Right lobe of liver (tissue), 6 donors: ENCODE measurements at regions not wholly inside any gene's neighbourhood (a gene's known extent, or its start where the extent isn't known, plus 50 kb on each side); places are given as distances from the start of the nearest gene placed in this dataset.
"Not testable (repeated sequence)": the region's sequence is repeated elsewhere in the genome, so short reads cannot be mapped to it uniquely, and the experiment has no call there.

ENCODE experiments used
- ATAC-seq, 4 donors: fragments of 200-7000 bp; cut with Tn5 transposase; one replicate each; pipeline ENCODE4 v1.9.1; 2020; ENCODE audit warnings: mild to moderate bottlenecking in 4 of 4, moderate library complexity in 4 of 4
- DNase-seq, 3 donors: peaks; one replicate each; pipeline ENCODE4 v3.0.0-alpha.2; 2020
- H3K27ac ChIP-seq, 3 donors: fragments of 200-600 bp; one replicate each; pipeline ENCODE4 v1.8.0; 2022
- H3K27me3 ChIP-seq, 2 donors: fragments of 200-600 bp; one replicate each; pipeline ENCODE4 v1.8.0; 2022
- H3K36me3 ChIP-seq, 4 donors: fragments of 200-600 bp; sonication (generic) in 1 of 4; one replicate each; pipeline versions ENCODE4 v1.5.1 to v1.8.0; 2017 to 2022; ENCODE audit warnings: control low read depth in 1 of 4
- H3K4me1 ChIP-seq, 4 donors: fragments of 200-600 bp; sonication (generic) in 1 of 4; one replicate each; pipeline versions ENCODE4 v1.5.1 to v1.8.0; 2017 to 2022; ENCODE audit warnings: control low read depth in 1 of 4
- H3K4me3 ChIP-seq, 3 donors: fragments of 200-600 bp; one replicate each; pipeline ENCODE4 v1.8.0; 2022
- H3K9me3 ChIP-seq, 4 donors: fragments of 200-600 bp; sonication (generic) in 1 of 4; one replicate each; pipeline versions ENCODE4 v1.5.1 to v1.8.0; 2017 to 2022; ENCODE audit warnings: control low read depth in 1 of 4
- POLR2A ChIP-seq: fragments of 450-650 bp; IDR thresholded peaks from one replicate; pipeline ENCODE4 v1.6.1; 2017; ENCODE audit warnings: antibody characterized with exemption, mild to moderate bottlenecking
- WGBS: methylation state at CpG from one replicate; pipeline ENCODE4 v1.1.6; 2018; ENCODE audit warnings: low coverage, low lambda C conversion rate; ENCODE audit not compliant: insufficient coverage; ENCODE audit errors: missing lambda C conversion rate; 5-methylcytosine and 5-hydroxymethylcytosine counted together
- intact Hi-C, 2 donors: fragments of 100-400 bp; cut with DNase I; formaldehyde crosslinking; loops; one replicate each; pipeline versions ENCODE4 v1.11.2 to v1.14.1; 2022
- TF ChIP-seq, protein P1 (sequence below), 4 donors: fragments of 200-600 bp in 3 of 4; fragments of 450-650 bp in 1 of 4; IDR thresholded peaks; one replicate each; pipeline versions ENCODE4 v1.5.1 to v1.8.0; 2016 to 2022; ENCODE audit warnings: antibody characterized with exemption in 4 of 4, mild to moderate bottlenecking in 2 of 4
- donor health status: DM: no; HTN: yes; CAD: no.
- donor health status: DM: no; HTN: no; CAD: no.
- donor health status: DM: no; HTN: no; CAD: no.
- donor health status: DM: no; HTN: yes; CAD: no.
- donor health status: DM: no; HTN: yes; CAD: no.

DNA sequence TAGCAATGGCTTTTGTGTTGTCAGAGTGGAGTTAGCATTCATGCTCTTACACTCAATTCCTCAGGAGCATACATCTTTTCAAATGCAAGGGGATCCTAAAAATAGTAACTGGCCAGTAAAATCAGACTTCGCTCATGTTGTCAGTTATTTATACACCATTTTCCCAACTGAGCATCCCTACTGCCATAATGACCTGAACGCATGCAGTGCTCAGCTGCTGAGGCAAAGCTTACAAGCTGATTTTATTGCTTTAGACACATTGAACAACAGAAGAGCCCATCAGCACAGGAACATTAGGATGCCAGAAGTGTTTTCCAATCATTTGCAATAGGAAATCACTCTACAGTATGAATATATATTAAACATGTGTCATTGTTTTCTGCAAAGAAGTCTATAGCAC lies 689.7 kb upstream of the BCHE start:
- no peaks in the 10 kb centered on the region for H3K9me3 ChIP-seq
- H3K4me3 ChIP-seq: no peak overlapping the region
- no peak for DNase-seq
- TF ChIP-seq, protein P1, sequence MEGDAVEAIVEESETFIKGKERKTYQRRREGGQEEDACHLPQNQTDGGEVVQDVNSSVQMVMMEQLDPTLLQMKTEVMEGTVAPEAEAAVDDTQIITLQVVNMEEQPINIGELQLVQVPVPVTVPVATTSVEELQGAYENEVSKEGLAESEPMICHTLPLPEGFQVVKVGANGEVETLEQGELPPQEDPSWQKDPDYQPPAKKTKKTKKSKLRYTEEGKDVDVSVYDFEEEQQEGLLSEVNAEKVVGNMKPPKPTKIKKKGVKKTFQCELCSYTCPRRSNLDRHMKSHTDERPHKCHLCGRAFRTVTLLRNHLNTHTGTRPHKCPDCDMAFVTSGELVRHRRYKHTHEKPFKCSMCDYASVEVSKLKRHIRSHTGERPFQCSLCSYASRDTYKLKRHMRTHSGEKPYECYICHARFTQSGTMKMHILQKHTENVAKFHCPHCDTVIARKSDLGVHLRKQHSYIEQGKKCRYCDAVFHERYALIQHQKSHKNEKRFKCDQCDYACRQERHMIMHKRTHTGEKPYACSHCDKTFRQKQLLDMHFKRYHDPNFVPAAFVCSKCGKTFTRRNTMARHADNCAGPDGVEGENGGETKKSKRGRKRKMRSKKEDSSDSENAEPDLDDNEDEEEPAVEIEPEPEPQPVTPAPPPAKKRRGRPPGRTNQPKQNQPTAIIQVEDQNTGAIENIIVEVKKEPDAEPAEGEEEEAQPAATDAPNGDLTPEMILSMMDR (IDR thresholded peaks at IDR 0.05): no peak
- TF ChIP-seq POLR2A: no peak
- H3K27ac ChIP-seq: no peak overlapping the region
- intact Hi-C loops: no loop called here
- WGBS: 76% methylated on average over 2 of the region's 2 CpGs
- ATAC-seq: no peak
- no peaks in the 10 kb centered on the region for H3K36me3 ChIP-seq
- H3K4me1 ChIP-seq: no peaks in the 10 kb centered on the region
- no peaks in the 10 kb centered on the region for H3K27me3 ChIP-seq

DNA sequence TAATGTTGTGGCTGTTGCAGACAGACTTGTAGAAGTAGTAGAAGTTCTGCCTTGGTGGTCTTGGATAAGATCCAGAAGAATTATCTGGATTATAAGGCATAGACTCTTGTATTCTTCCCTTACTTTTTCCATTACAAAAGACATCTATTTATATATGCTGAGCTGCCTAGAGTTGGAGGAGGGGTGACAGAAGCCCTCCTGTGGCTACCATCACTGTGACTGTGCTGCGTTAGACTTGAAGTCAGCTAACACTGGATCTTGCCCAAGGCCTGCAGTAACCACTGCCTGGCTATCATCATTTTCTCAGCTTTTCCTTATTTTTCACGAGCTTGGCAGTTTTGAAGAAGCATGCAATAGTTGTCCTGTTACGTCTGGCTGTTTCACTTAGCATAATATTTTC lies 684.8 kb upstream of the BCHE start:
- intact Hi-C loops: no loop called here
- WGBS: 47% methylated on average over 3 of the region's 3 CpGs

DNA sequence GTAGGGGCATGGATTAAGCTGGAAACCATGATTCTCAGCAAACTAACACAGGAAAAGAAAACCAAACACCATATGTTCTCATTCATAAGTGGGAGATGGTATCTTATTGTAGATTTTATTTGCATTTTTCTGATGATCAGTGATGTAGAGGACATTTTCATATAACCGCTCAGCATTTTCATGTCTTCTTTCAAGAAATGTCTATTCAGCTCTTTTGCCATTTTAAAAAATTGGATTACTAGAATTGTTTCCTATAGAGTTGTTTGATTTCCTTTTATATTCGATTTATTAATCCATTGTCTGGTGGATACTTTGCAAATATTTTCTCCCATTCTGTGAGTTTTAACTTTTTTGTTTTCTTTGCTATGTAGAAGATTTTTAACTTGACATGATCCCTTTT lies 682.2 kb upstream of the BCHE start:
- Histone ChIP-seq H3K36me3 (no peaks in the 10 kb centered on the region), H3K27ac (no peak overlapping the region), H3K27me3 (no peaks in the 10 kb centered on the region), H3K4me1 (no peaks in the 10 kb centered on the region), H3K4me3 (no peak overlapping the region), H3K9me3 (no peaks in the 10 kb centered on the region)
- intact Hi-C loops: no loop called here
- WGBS: 88% methylated on average over 2 of the region's 2 CpGs
- ATAC-seq (no peak), DNase-seq (no peak)
- no peak for TF ChIP-seq POLR2A
- TF ChIP-seq, protein P1 (IDR thresholded peaks at IDR 0.05): no peak

More for the DNA sequence above, 684.8 kb upstream of the BCHE start:
- no peaks in the 10 kb centered on the region for H3K9me3 ChIP-seq
- no peak for DNase-seq
- no peaks in the 10 kb centered on the region for H3K4me1 ChIP-seq
- H3K4me3 ChIP-seq: no peak overlapping the region
- no peaks in the 10 kb centered on the region for H3K36me3 ChIP-seq
- no peak for TF ChIP-seq POLR2A
- TF ChIP-seq, protein P1 (IDR thresholded peaks at IDR 0.05): no peak
- ATAC-seq: no peak
- H3K27me3 ChIP-seq: no peaks in the 10 kb centered on the region
- H3K27ac ChIP-seq: no peak overlapping the region

DNA sequence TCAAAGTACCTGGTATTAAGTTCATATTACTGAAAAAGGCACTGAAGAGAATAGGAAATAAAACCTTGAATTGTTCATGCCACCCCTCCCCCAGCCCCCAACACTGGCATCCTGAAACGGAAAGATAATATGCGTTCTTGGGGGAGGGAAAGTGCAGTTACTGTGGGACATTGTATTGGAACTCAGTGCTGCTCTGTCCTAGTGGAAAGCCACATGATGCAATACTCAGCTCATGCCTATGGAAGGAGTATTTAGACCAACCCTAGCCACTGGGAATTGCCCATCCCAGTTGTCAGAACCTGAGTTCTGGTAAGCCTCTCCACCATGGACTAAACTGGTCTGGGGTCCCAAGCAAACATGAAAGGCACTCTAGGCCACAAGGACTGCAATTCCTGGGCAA lies 680.8 kb upstream of the BCHE start:
- 86% methylated on average over 2 of the region's 2 CpGs for WGBS
- intact Hi-C loops: no loop called here
- Histone ChIP-seq H3K4me1 (no peaks in the 10 kb centered on the region), H3K9me3 (no peaks in the 10 kb centered on the region), H3K27ac (no peak overlapping the region), H3K36me3 (no peaks in the 10 kb centered on the region), H3K4me3 (no peak overlapping the region), H3K27me3 (no peaks in the 10 kb centered on the region)
- DNase-seq: no peak
- TF ChIP-seq, protein P1 (IDR thresholded peaks at IDR 0.05): no peak
- TF ChIP-seq POLR2A: no peak
- ATAC-seq: no peak

DNA sequence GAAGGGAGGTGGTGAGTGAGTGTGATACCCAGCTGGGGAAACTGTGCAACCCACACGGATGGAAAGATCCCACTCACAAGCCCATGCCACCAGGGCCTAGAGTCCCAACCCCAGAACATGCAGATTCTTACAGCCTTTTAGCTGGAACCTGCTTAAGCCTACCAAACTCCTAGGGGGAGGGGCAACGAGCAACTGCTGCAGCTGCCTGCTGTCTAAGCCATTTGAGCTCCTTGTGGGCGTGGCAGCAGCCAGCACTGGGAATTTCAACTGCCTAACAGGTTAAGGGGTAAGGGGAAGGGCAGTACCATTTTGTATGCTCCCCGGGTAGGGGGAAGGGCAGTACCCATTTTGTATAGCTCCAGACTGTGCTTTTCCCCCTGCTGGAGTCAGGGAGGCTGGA lies 673.2 kb upstream of the BCHE start:
- ATAC-seq: no peak
- H3K4me1 ChIP-seq: no peaks in the 10 kb centered on the region
- H3K27me3 ChIP-seq: no peaks in the 10 kb centered on the region
- no peak overlapping the region for H3K4me3 ChIP-seq
- H3K36me3 ChIP-seq: no peaks in the 10 kb centered on the region
- TF ChIP-seq, protein P1 (IDR thresholded peaks at IDR 0.05): no peak
- no peak for TF ChIP-seq POLR2A
- no CpG with 5 or more reads among the region's 4 CpGs for WGBS
- H3K27ac ChIP-seq: no peak overlapping the region
- DNase-seq: no peak
- intact Hi-C loops: no loop called here
- H3K9me3 ChIP-seq: no peaks in the 10 kb centered on the region

DNA sequence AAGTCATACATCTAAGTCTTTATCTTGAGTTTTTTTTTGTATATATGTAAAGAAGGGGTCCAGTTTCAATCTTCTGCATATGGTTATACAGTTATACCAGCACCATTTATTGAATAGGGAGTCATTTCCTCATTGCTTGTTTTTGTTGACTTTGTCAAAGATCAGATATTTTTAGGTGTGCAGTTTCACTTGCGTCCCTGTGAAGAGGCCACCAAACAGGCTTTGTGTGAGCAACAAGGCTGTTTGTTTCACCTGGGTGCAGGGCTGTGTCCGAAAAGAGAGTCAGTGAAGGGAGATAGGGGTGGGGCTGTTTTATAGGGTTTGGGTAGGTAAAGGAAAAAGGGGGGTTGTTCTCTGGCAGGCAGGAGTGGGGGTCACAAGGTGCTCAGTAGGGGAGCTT lies 663.2 kb upstream of the BCHE start:
- ATAC-seq, intact Hi-C loops, H3K36me3 ChIP-seq, H3K4me3 ChIP-seq, H3K27ac ChIP-seq, H3K27me3 ChIP-seq, DNase-seq, H3K4me1 ChIP-seq, H3K9me3 ChIP-seq: not testable (repeated sequence)
- 45% methylated on average over 2 of the region's 2 CpGs for WGBS
